NOMO-1 treated with DMSO at 0.1 percent for 48 hours (cell line): ENCODE measurements at regions not wholly inside any gene's neighbourhood (a gene's known extent, or its start where the extent isn't known, plus 50 kb on each side); places are given as distances from the start of the nearest gene placed in this dataset.

ENCODE experiments used
- DNase-seq: peaks from one replicate; lab custom pipeline; 2025; ENCODE audit not compliant: unreplicated experiment; lab: John Stamatoyannopoulos, UW

DNA sequence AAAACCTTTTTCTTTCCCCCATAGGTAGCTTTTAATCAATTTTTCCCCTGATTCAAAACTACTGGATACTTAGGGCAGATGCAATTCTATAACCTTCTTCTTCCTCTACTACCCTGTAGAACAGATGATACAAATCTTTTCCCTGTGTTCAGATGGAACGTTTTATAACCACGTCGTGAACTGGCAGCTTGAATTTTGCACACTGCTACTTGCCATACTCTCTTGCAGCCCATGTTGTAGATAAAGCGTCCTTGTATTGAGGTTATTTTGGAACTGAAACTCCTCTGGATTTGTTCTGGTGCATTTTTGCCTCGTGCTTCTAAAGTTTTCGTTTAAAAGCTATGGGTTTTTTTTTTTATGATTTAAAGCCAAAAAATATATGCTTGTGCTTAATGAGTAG, 440.2 kb downstream of the RFPL4B start:
- no peak for DNase-seq

- DNase-seq: no peak
These were observed 448.2 kb downstream of the RFPL4B start for GRCh38 chr6:112795316-112795715.

- DNase-seq: no peak
These were observed 449.6 kb downstream of the RFPL4B start for GRCh38 chr6:112796712-112797111.

DNA sequence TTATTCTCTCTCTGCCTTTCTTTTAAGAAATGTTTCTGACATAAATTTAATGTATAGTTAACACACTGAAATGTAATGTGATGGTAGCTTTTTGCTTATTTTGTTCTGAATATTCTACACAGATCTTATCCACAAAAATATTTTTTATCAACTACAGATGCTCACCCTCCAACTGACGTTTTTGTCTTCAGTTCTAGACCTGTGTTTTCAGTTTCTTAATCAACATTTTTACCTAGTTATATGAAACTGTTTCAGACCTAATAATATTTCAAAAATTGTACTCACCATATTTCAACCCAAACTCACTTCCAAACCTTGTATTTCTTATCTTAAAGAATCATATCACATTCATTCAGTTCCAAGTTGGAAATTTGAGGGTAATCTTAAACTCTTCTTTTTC, 452.8 kb downstream of the RFPL4B start:
- DNase-seq: no peak

DNA sequence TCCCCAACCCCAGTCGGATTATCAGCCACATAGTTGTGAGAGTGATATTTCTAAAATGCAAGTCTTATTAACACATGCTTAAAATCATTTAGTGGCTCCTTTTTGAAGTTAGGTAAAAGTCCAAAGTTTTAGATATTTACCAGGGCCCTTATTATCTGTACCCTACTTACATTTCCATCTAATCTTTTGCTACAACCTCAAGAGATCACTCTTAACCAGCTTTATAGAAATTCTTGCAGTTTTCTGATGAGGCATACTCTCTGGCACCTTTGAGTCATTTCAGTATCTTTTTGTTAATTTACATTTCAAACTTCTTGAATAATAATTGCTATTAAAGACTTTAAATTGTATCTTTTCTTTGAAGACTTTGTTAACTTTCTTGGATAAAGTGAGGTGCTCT, 453.3 kb downstream of the RFPL4B start:
- no peak for DNase-seq

- DNase-seq: no peak
These were observed 453.8 kb downstream of the RFPL4B start for GRCh38 chr6:112800916-112801315.

DNA sequence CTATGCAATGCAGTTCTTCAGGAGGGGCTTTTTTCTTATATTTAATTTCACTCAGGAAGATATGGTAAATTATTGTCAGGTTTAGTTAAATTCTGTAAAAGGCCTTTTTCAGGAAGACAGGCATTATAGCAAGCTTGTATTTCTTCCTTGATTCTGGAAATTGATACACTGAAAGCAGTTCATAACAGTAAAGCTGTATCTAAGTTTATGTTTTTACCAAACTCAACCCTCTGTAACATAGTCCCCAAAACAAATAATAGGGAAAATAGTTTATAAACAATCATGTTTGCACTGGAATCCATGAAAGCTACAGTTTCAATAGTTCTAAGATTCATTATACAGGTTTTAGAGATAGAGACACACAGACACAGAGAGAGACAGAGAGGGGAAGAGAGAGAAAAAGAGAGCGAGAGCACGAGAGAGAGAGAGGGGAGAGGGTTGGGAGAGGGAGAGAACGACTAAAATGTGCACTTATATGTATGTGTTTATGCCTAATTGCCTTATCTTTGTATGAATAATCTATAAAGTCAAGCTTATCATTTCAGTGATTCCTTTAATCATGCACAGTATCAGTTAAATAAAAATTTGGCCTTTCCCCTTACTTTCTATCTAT, 454.4 kb downstream of the RFPL4B start:
- DNase-seq: no peak

DNA sequence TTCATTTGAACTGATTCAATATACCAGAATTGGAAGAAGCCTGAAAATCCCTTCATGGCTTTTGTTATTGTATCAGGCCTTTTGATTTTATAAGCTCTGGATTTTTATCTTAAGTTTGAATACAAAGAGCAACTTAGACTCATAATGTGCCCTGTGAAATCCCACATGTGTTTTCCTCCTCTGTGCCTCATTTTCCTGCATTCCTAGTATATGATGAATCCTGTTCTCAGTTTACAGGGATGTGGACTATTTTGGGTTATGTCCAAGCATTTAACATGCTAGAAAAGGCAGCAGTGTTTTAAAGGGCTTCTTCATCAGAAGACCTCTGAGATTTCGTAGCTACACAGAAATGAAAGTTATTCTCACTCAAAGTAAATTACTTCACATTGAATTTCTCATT, 455.0 kb downstream of the RFPL4B start:
- DNase-seq: no peak

GRCh38 chr6:112804638-112805330, 457.7 kb downstream of the RFPL4B start:
- no peak for DNase-seq

DNA sequence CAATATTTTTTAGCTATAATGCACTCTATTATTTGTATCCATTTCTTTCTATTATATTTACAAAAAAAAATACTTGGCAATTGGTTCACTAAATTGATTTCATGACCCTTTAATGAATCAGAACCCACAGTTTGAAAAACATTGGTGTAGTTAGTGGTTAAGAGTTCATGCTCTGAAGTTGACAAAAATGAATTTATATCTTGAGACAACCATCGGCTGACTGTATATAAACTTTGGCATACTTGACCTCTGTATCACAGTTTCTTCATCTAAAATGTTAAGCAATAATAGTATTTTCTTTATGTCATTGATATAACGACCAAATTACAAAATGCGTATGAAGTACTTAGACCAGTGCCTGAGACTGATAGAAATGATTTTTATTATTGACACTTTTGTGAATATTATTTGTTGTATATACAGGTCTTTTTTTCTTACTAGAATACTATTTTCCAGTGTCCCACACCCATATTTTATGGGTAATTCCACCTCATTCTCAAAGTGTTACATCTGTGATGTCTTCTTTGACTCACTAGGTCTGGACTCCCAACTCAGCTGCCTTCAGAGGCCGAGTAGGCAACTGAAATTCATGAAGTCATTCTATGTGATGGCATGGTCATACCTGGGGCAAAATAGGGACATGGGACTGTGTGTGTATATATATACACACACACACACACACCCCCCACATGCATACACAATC, 459.2 kb downstream of the RFPL4B start:
- no peak for DNase-seq

DNA sequence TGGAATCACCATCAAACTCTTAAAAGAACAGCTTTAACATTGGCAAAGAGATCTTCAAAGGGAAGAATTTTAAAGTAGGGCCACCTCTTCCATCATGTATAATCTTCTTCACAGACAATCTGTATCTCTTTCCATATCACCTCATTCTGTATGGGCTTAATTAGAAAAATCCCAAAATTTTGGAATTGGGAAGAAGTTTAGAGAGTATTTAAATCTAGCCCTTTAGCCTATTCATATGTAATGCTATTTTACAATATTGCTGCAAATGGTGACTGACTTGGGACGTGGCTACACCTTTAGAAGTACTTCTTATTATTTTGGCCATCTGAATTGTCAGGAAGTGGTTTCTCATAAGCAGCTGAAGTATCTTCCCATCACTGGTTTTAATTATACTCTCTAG, 474.3 kb downstream of the RFPL4B start:
- DNase-seq: no peak

GRCh38 chr6:112822769-112823168, 475.6 kb downstream of the RFPL4B start:
- no peak for DNase-seq

DNA sequence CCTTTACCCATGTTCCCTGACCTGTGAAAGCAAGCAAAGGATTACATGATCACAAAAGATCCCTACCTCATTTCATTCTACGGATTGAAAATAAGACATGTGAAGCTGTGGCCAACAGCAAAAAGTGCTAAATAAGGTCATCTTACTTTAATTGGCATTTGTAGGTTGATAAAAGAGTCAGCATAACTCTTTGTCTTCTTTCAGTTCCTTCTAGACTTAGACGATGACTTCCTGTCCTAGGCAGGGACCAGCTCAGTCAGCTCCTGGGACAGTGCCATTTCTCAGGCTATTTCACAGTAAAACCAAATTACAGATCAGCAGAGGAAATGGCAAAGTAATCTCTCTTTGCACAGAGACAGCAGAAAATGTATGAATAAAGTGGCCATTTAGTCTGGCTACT, 480.7 kb downstream of the RFPL4B start:
- peak; percentile 57 for DNase-seq

DNA sequence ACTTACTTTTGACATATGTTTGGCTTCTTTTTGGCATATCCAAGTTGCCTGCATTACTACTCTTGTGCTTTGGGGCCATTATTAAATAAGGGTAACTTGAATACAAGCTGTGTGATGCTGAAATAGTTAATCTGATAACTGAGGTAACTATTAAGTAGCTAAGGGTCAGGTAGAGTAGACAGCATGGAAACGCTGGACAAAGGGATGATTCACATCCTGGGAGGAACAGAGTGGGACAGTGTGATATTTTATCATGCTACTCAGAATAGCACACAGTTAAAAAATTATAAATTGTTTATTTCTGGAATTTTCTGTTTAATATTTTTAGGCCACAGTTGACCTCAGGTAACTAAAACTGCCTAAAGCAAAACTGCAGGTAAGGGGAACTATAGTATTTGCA, 483.9 kb downstream of the RFPL4B start:
- DNase-seq: no peak

DNA sequence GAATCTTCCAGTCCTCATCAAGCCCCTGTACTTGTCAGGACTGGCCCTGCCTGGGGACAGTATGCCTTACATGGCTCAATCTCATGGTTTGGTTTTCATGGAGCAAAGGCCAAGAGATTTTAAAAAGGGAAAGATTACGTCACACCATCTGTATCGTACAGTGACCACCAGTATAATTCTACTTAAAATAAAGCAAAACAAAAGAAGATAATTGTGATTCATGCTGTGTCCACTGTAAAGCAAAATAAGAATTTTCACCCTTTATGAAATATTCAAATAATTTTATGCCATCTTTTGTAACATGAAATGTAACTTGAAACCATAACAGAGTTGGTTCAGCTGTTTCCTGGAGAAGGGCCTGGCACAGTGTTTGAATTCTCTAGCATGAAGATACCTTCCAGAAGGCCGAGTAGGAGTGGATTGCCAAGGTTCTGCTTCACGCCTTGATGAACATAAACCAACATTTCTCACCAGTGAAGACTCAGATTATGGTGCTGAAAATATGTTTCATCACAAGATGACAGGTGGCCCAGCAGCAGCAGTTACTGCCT, 486.5 kb downstream of the RFPL4B start:
- DNase-seq: no peak

- DNase-seq: no peak
These were observed 487.9 kb downstream of the RFPL4B start for GRCh38 chr6:112835078-112835477.

DNA sequence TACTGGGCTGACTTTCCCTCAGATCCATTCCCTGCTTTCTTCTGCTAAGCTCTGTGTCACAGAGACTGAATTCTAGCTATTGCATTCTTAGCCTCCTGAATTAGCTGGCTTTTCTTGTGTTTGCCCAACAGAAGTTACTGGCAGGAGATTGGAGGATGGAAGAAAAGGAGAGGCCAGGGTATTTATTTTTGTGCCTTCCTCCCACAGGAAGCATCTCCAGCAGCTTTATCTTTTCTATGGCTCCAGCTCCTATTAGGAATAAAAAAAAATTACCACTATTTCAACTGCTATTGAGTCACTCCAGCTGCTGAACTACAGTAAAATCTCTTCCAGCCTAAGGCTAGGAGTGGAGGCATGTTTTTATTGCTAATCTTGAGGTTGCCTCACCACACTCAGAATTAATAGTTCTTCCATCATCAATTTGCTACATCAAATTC, 492.4 kb downstream of the RFPL4B start:
- no peak for DNase-seq

DNA sequence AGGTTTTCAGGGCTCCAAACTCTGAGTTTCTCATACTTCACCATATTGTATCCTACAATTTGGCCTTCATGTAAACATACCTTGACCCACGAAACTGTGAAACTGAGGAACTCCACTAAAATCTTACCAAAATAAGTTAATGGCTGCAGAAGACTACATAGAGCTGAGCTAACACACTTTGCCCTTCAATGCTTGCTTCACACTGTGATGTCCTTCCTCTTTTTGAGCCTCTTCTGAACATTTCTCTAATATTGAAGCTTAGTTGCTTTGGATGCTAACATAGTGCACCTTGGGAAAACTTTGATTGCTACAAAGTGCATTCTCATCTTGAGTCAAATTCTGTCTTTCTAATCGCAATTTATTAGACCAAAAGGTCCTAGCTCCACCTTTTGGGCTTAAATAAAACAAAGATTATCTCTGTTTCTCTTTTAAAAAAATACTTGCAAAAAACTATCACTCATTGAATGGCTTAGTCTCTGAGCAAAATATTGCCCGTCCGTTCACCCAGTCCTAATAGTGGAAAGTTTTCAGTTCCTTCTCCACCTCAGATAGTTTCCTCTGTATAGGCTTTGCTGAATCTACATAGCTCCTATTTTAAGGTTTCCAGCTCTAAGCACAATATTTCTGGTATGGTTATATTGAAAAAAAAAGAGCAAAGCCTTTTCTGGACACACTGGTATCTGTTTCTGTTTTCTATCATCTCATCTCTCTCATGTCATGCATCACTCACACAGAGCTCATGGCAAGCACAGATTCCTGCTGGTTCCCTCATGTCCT, 494.6 kb downstream of the RFPL4B start:
- DNase-seq: no peak

DNA sequence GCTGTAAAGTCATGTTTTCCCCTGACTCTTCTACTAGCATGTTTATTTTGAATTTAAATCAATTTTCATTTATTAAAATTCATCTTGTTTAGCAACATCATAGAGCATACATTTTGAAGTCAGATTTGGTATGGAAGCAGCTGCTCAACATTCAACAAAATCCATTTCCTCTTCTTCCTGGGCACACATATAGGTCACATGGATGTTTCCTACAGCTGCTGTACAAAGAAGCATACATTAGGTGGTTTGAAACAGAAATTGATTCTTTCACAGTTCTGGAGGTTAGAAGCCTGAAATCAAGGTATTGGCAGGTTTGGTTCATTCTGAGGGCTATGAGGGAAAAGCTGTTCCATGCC, 495.2 kb downstream of the RFPL4B start:
- DNase-seq: no peak

DNA sequence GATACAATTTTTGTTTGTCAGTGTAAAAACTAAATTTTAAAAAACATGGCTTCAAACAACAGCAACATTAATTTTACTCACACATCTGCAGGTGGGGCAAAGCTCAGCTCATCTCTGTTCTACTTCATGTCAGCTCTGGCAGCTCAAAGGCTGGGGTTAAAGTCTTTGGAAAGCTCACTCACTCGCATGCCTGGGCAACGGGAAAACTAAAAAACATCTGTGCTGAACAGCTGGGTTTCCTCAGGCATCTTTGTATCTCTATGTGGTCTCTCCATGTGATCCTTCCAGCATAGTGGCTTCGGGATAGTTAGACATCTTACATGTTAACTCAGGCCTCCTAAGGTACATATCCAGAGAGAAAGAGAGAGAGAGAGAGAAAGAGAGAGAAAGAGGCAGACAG, 499.6 kb downstream of the RFPL4B start:
- no peak for DNase-seq

- no peak for DNase-seq
These were observed 504.0 kb downstream of the RFPL4B start for GRCh38 chr6:112851146-112851545.
